IMR-90 (cell line): ENCODE measurements at regions not wholly inside any gene's neighbourhood (a gene's known extent, or its start where the extent isn't known, plus 50 kb on each side); places are given as distances from the start of the nearest gene placed in this dataset.

Experiments used
- ATAC-seq: fragments of 200-7000 bp; cut with Tn5 transposase; 2 replicates; pipeline ENCODE4 v1.9.1; 2020; ENCODE audit warnings: low read depth, mild to moderate bottlenecking, moderate library complexity
- BruUV-seq: library from RNA; stranded (reverse); fragments of 400-500 nt; replicated peaks from 2 replicates; lab custom pipeline; 2021; lab: Mats Ljungman, UMichigan
- CTCF ChIA-PET: fragments of 300-600 bp; formaldehyde crosslinking; extraction: SDS; loops from one replicate; lab custom pipeline; 2021; ENCODE audit warnings: antibody characterized with exemption; lab: Yijun Ruan, JAX
- POLR2A ChIA-PET: fragments of 300-600 bp; sonication (Branson Sonifier 250); formaldehyde crosslinking; loops from one replicate; lab custom pipeline; 2022; ENCODE audit warnings: antibody characterized with exemption; ENCODE audit not compliant: unreplicated experiment; lab: Charles Lee
- DNase-seq: peaks from one replicate; pipeline ENCODE4 v3.0.0; 2013
- H2AFZ ChIP-seq: replicated peaks from 2 replicates; pipeline ENCODE3; 2013; ENCODE audit warnings: low read length, mild to moderate bottlenecking; ENCODE audit not compliant: poor library complexity
- H2AK5ac ChIP-seq: 2 replicates; pipeline ENCODE4 v1.6.1; 2013; ENCODE audit warnings: low read depth, low read length, inconsistent platforms
- H2AK9ac ChIP-seq: replicated peaks from 2 replicates; pipeline ENCODE3; 2013; ENCODE audit warnings: mild to moderate bottlenecking, low read depth, low read length, moderate library complexity; ENCODE audit not compliant: poor library complexity
- H2BK120ac ChIP-seq: 2 replicates; pipeline ENCODE4 v1.6.1; 2013; ENCODE audit warnings: low read depth, low read length, inconsistent platforms
- H2BK15ac ChIP-seq: 3 replicates; pipeline ENCODE4 v1.6.1; 2013; ENCODE audit warnings: low read depth, low read length, inconsistent platforms
- H2BK20ac ChIP-seq: 2 replicates; pipeline ENCODE4 v1.6.1; 2013; ENCODE audit warnings: low read depth, mild to moderate bottlenecking, inconsistent platforms, low read length, moderate library complexity
- H2BK5ac ChIP-seq: 2 replicates; pipeline ENCODE4 v1.6.1; 2013; ENCODE audit warnings: mild to moderate bottlenecking, low read depth, low read length, inconsistent platforms; ENCODE audit not compliant: poor library complexity, severe bottlenecking
- H3K14ac ChIP-seq: replicated peaks from 2 replicates; pipeline ENCODE4 v1.6.1; 2013; ENCODE audit warnings: low read depth, low read length, inconsistent platforms
- H3K18ac ChIP-seq: 2 replicates; pipeline ENCODE4 v1.6.1; 2013; ENCODE audit warnings: low read depth, low read length, control low read depth
- H3K23ac ChIP-seq: 2 replicates; pipeline ENCODE4 v1.6.1; 2013; ENCODE audit warnings: low read depth, low read length, inconsistent platforms
- H3K27ac ChIP-seq: 2 replicates; pipeline ENCODE4 v1.5.1; 2013; ENCODE audit warnings: mild to moderate bottlenecking, control low read depth, low read length; ENCODE audit not compliant: insufficient read depth
- H3K27me3 ChIP-seq: 2 replicates; pipeline ENCODE4 v1.6.1; 2013; ENCODE audit warnings: low read length; ENCODE audit not compliant: control insufficient read depth, insufficient read depth
- H3K36me3 ChIP-seq: 2 replicates; pipeline ENCODE4 v1.6.1; 2013; ENCODE audit warnings: low read length, mixed read lengths; ENCODE audit not compliant: control insufficient read depth, insufficient read depth
- H3K4ac ChIP-seq: 2 replicates; pipeline ENCODE4 v1.6.1; 2013; ENCODE audit warnings: low read depth, low read length, inconsistent platforms
- H3K4me1 ChIP-seq: 2 replicates; pipeline ENCODE4 v1.6.1; 2013; ENCODE audit warnings: low read length, mixed read lengths; ENCODE audit not compliant: control insufficient read depth, insufficient read depth
- H3K4me2 ChIP-seq: 2 replicates; pipeline ENCODE4 v1.6.1; 2013; ENCODE audit warnings: low read depth, mild to moderate bottlenecking, control low read depth, low read length, moderate library complexity
- H3K4me3 ChIP-seq: 2 replicates; pipeline ENCODE4 v1.5.1; 2013; ENCODE audit warnings: low read depth, mild to moderate bottlenecking, control low read depth, low read length, moderate library complexity; ENCODE audit not compliant: insufficient read depth
- H3K56ac ChIP-seq: 2 replicates; pipeline ENCODE4 v1.6.1; 2013; ENCODE audit warnings: low read length, inconsistent platforms; ENCODE audit not compliant: insufficient read depth; ENCODE audit errors: extremely low read depth
- H3K79me1 ChIP-seq, 2 experiments: 2 replicates each; pipeline ENCODE4 v1.6.1; 2013; ENCODE audit warnings: low read length in 2 of 2, inconsistent platforms in 1 of 2, low read depth in 1 of 2
- H3K9ac ChIP-seq: 2 replicates; pipeline ENCODE4 v1.6.1; 2013; ENCODE audit warnings: low read depth, low read length, control low read depth
- H3K9me1 ChIP-seq: 2 replicates; pipeline ENCODE4 v1.6.1; 2013; ENCODE audit warnings: low read length, inconsistent platforms; ENCODE audit not compliant: insufficient read depth
- H3K9me3 ChIP-seq: 2 replicates; pipeline ENCODE4 v1.6.1; 2013; ENCODE audit warnings: low read length; ENCODE audit not compliant: control insufficient read depth, insufficient read depth
- H4K20me1 ChIP-seq: 2 replicates; pipeline ENCODE4 v1.6.1; 2013; ENCODE audit warnings: low read length, inconsistent platforms; ENCODE audit not compliant: insufficient read depth
- H4K5ac ChIP-seq: 2 replicates; pipeline ENCODE4 v1.6.1; 2013; ENCODE audit warnings: mild to moderate bottlenecking, low read depth, low read length, control low read depth
- H4K8ac ChIP-seq, 2 experiments: 2 replicates each; pipeline ENCODE4 v1.6.1; 2013; ENCODE audit warnings: low read depth in 2 of 2, low read length in 2 of 2, control low read depth in 1 of 2, inconsistent platforms in 1 of 2
- H4K91ac ChIP-seq: 2 replicates; pipeline ENCODE4 v1.6.1; 2013; ENCODE audit warnings: low read depth, low read length, inconsistent platforms; ENCODE audit not compliant: insufficient read depth
- BHLHE40 ChIP-seq: fragments of 150-350 bp; IDR thresholded peaks from 2 replicates; pipeline ENCODE4 v1.6.1; 2016; ENCODE audit warnings: mild to moderate bottlenecking, low read depth, low read length
- CEBPB ChIP-seq: IDR thresholded peaks from 2 replicates; pipeline ENCODE4 v1.6.1; 2012; ENCODE audit warnings: low read depth, low read length, improper control_type of control experiment
- CTCF ChIP-seq: conservative IDR thresholded peaks from 2 replicates; pipeline ENCODE4 v1.5.1; 2012; ENCODE audit warnings: mild to moderate bottlenecking, low read depth, low read length, improper control_type of control experiment
- ELK1 ChIP-seq: fragments of 150-350 bp; IDR thresholded peaks from 2 replicates; pipeline ENCODE4 v1.6.1; 2016; ENCODE audit warnings: low read depth, mild to moderate bottlenecking, low read length, moderate library complexity, borderline replicate concordance
- FOS ChIP-seq: fragments of 150-350 bp; IDR thresholded peaks from 2 replicates; pipeline ENCODE4 v1.6.1; 2016; ENCODE audit warnings: low read depth, low read length
- MAFK ChIP-seq: IDR thresholded peaks from 2 replicates; pipeline ENCODE4 v1.6.1; 2012; ENCODE audit warnings: low read depth, low read length, improper control_type of control experiment
- MAZ ChIP-seq: IDR thresholded peaks from 2 replicates; pipeline ENCODE4 v1.6.1; 2012; ENCODE audit warnings: low read depth, mild to moderate bottlenecking, low read length, improper control_type of control experiment, moderate library complexity, borderline replicate concordance
- MXI1 ChIP-seq: IDR thresholded peaks from 2 replicates; pipeline ENCODE4 v1.6.1; 2012; ENCODE audit warnings: low read depth, mild to moderate bottlenecking, low read length, moderate library complexity, borderline replicate concordance
- NFE2L2 ChIP-seq: fragments of 150-350 bp; IDR thresholded peaks from 2 replicates; pipeline ENCODE4 v1.6.1; 2016; ENCODE audit warnings: low read depth, mild to moderate bottlenecking, low read length
- POLR2A ChIP-seq: IDR thresholded peaks from 2 replicates; pipeline ENCODE4 v1.6.1; 2012; ENCODE audit warnings: mild to moderate bottlenecking, low read depth, low read length
- RAD21 ChIP-seq: IDR thresholded peaks from 2 replicates; pipeline ENCODE4 v1.6.1; 2012; ENCODE audit warnings: low read length, improper control_type of control experiment
- RFX5 ChIP-seq: IDR thresholded peaks from 2 replicates; pipeline ENCODE4 v1.8.0; 2012; ENCODE audit warnings: low read depth, mild to moderate bottlenecking, low read length, moderate library complexity
- USF2 ChIP-seq: fragments of 150-350 bp; IDR thresholded peaks from 2 replicates; pipeline ENCODE4 v1.6.1; 2017; ENCODE audit warnings: mild to moderate bottlenecking, antibody characterized with exemption, low read length, low read depth
- WGBS, 2 experiments: methylation state at CpG; one replicate each; pipeline versions ENCODE4 v1.1.5 to v1.1.7; 2013; ENCODE audit warnings: missing lambda C conversion rate in 2 of 2; ENCODE audit not compliant: insufficient read length in 1 of 2; ENCODE audit errors: extremely low coverage in 2 of 2; 5-methylcytosine and 5-hydroxymethylcytosine counted together
- dilution Hi-C: fragments of 300-500 bp; cut with HindIII; formaldehyde crosslinking; loops from one replicate; pipeline ENCODE4 v1.14.3; 2018; ENCODE audit warnings: low sequenced_read_pairs; ENCODE audit not compliant: unreplicated experiment
- in situ Hi-C: fragments of 300-500 bp; cut with MboI; formaldehyde crosslinking; loops from 3 replicates; pipeline ENCODE4 v1.14.3; 2019; ENCODE audit warnings: low sequenced_read_pairs, inconsistent platforms, mixed read lengths
- intact Hi-C: fragments of 100-400 bp; cut with micrococcal nuclease; formaldehyde crosslinking; loops from 2 replicates; pipeline ENCODE4 v1.10.0; 2022

- H3K36me3 ChIP-seq = no peaks in the 10 kb centered on the region
- H3K27ac ChIP-seq = no peak overlapping the region
- H2AK9ac ChIP-seq = no peak overlapping the region
- DNase-seq (no peak), ATAC-seq (no peak)
- H3K4me2 ChIP-seq = no peak overlapping the region
- H4K8ac ChIP-seq = no peak overlapping the region
- H2BK20ac ChIP-seq = no peak overlapping the region
- H4K91ac ChIP-seq = no peak overlapping the region
- H3K9me3 ChIP-seq = no peaks in the 10 kb centered on the region
- H3K14ac ChIP-seq = no peak overlapping the region
- H2BK120ac ChIP-seq = no peak overlapping the region
- ChIA-PET POLR2A (no interaction called here), CTCF (no interaction called here)
- H3K79me1 ChIP-seq = no peaks in the 10 kb centered on the region
- no peaks in the 10 kb centered on the region for H4K20me1 ChIP-seq
- H3K4me1 ChIP-seq = no peaks in the 10 kb centered on the region
- H3K9me1 ChIP-seq = no peaks in the 10 kb centered on the region
- H3K4me3 ChIP-seq = no peak overlapping the region
- TF ChIP-seq MAFK = no peak
- no peak for TF ChIP-seq NFE2L2
- TF ChIP-seq BHLHE40 = no peak
- no peak for TF ChIP-seq CTCF
- TF ChIP-seq RAD21 = no peak
- no peak for TF ChIP-seq RFX5
- no peak for TF ChIP-seq POLR2A
- no peak for TF ChIP-seq FOS
- TF ChIP-seq CEBPB = no peak
- no peak for TF ChIP-seq MAZ
- no peak for TF ChIP-seq MXI1
- no peak for TF ChIP-seq ELK1
- no peak for TF ChIP-seq USF2
- intact Hi-C loops = no loop called here
- no peak overlapping the region for H2BK15ac ChIP-seq
- no peak overlapping the region for H2BK5ac ChIP-seq
- H2AK5ac ChIP-seq = no peak overlapping the region
- 93% methylated on average over 3 of the region's 5 CpGs; no CpG with 5 or more reads in 1 of the 2 experiments for WGBS, 2 experiments
- no peaks in the 10 kb centered on the region for H3K27me3 ChIP-seq
- H3K9ac ChIP-seq = no peak overlapping the region
- H3K18ac ChIP-seq = no peak overlapping the region
- dilution Hi-C loops = no loop called here
- no peak overlapping the region for H4K5ac ChIP-seq
- no TSS peak for BruUV-seq
- H3K56ac ChIP-seq = no peak overlapping the region
- H2AFZ ChIP-seq = no peak overlapping the region
- H3K23ac ChIP-seq = no peak overlapping the region
- in situ Hi-C loops = no loop called here
- no peak overlapping the region for H3K4ac ChIP-seq
Measured at GRCh38 chr5:135694906-135695305, 116.1 kb upstream of the CXCL14 start.
